CD4-positive, alpha-beta T cell (primary cell): ENCODE measurements at regions not wholly inside any gene's neighbourhood (a gene's known extent, or its start where the extent isn't known, plus 50 kb on each side); places are given as distances from the start of the nearest gene placed in this dataset.

Experiments used
- ATAC-seq: fragments of 200-7000 bp; cut with Tn5 transposase; one replicate; pipeline ENCODE4 v1.10.0; 2022; ENCODE audit warnings: mild to moderate bottlenecking; ENCODE audit not compliant: poor library complexity
- CTCF ChIA-PET: fragments of 350-600 bp; sonication (Branson Sonifier 250); formaldehyde crosslinking; loops from one replicate; lab custom pipeline; 2021; ENCODE audit warnings: antibody characterized with exemption, inconsistent platforms; lab: Charles Lee
- POLR2A ChIA-PET: fragments of 350-600 bp; sonication (Branson Sonifier 250); formaldehyde crosslinking; loops from one replicate; lab custom pipeline; 2021; ENCODE audit warnings: antibody characterized with exemption, inconsistent platforms; lab: Charles Lee
- DNase-seq, 14 experiments: peaks; one replicate each; pipeline ENCODE4 v3.0.0-alpha.2; 2013 to 2020; ENCODE audit warnings: mixed read lengths in 2 of 14
- H3K27ac ChIP-seq, 2 donors: one replicate each; pipeline versions ENCODE4 v1.5.1 to v1.7.0; 2013; ENCODE audit warnings: low read length in 2 of 2, low read depth in 1 of 2, mild to moderate bottlenecking in 1 of 2
- H3K27me3 ChIP-seq, 2 experiments: 1 replicate in 1 of 2; 2 replicates in 1 of 2; pipeline versions ENCODE4 v1.6.1 to v1.7.0; 2013; ENCODE audit warnings: low read length in 2 of 2, control low read depth in 1 of 2, mild to moderate bottlenecking in 1 of 2, moderate library complexity in 1 of 2; ENCODE audit not compliant: insufficient read depth in 2 of 2, control insufficient read depth in 1 of 2
- H3K36me3 ChIP-seq: one replicate; pipeline ENCODE4 v1.6.1; 2013; ENCODE audit warnings: low read length, control low read depth; ENCODE audit not compliant: insufficient read depth
- H3K4me1 ChIP-seq: one replicate; pipeline ENCODE4 v1.6.1; 2013; ENCODE audit warnings: low read length, control low read depth; ENCODE audit not compliant: insufficient read depth
- H3K4me3 ChIP-seq: one replicate; pipeline ENCODE4 v1.5.1; 2013; ENCODE audit warnings: mild to moderate bottlenecking, low read length, moderate library complexity
- H3K9me3 ChIP-seq, 2 experiments: 1 replicate in 1 of 2; 2 replicates in 1 of 2; pipeline versions ENCODE4 v1.6.1 to v1.7.0; 2013; ENCODE audit warnings: low read length in 2 of 2, mild to moderate bottlenecking in 2 of 2, control low read depth in 1 of 2, moderate library complexity in 1 of 2; ENCODE audit not compliant: control insufficient read depth in 1 of 2, insufficient read depth in 1 of 2
- H3K27ac Mint-ChIP-seq: one replicate; pipeline ENCODE4 v1.8.0; 2020; ENCODE audit warnings: mixed read lengths
- H3K27me3 Mint-ChIP-seq: one replicate; pipeline ENCODE4 v1.8.0; 2021; ENCODE audit warnings: mixed read lengths
- H3K36me3 Mint-ChIP-seq: one replicate; pipeline ENCODE4 v1.8.0; 2021; ENCODE audit warnings: low read depth, mixed read lengths
- H3K4me1 Mint-ChIP-seq: one replicate; pipeline ENCODE4 v1.8.0; 2021; ENCODE audit warnings: low read depth, mixed read lengths
- H3K4me3 Mint-ChIP-seq: one replicate; pipeline ENCODE4 v1.8.0; 2020; ENCODE audit warnings: mild to moderate bottlenecking, mixed read lengths
- H3K9me3 Mint-ChIP-seq: one replicate; pipeline ENCODE4 v1.8.0; 2020; ENCODE audit warnings: mixed read lengths
- intact Hi-C, 2 experiments: fragments of 100-400 bp; cut with DNase I in 1 of 2; cut with micrococcal nuclease in 1 of 2; formaldehyde crosslinking; loops; one replicate each; pipeline versions ENCODE4 v1.15.1 to v1.9.0; 2023 to 2025; cut with DNase I, micrococcal nuclease
- TF ChIP-seq, protein P1 (sequence below): fragments of 200-600 bp; IDR thresholded peaks from one replicate; pipeline ENCODE4 v1.8.0; 2022; ENCODE audit warnings: antibody characterized with exemption, mild to moderate bottlenecking

DNA sequence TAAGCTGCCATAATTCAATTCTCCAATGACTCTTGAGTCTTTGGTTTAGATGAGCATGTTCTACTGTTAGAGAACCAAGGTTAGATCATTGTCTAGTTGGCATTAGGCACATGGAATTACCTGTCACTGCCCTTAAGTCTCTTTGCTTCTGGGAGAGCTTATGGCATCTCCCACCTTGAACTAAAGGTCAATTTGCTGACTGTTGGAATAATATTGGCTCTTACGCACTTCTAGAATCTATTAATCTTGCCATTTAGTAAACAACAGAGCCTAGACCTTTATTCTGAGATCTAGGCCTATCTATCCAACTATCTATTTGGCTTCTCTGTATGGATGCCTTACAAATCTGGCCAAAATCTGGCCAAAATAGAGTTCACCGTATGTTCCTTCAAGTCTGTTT is 232.0 kb downstream of the STK31 start:
- intact Hi-C loops = no loop called here
- H3K27ac ChIP-seq = no peak overlapping the region
- peaks cover 0 to 4% of the 10 kb centered on the region in 2 experiments for H3K27me3 ChIP-seq
- no peak for DNase-seq
- Mint-ChIP-seq H3K36me3 (no peaks in the 10 kb centered on the region), H3K4me3 (no peak overlapping the region), H3K27ac (no peak overlapping the region), H3K9me3 (peaks cover 11% of the 10 kb centered on the region), H3K27me3 (peaks cover 42% of the 10 kb centered on the region), H3K4me1 (no peaks in the 10 kb centered on the region)
- H3K9me3 ChIP-seq = peaks cover 3 to 9% of the 10 kb centered on the region in 2 experiments
- H3K36me3 ChIP-seq = no peaks in the 10 kb centered on the region
- ATAC-seq = no peak
- CTCF ChIA-PET = no interaction called here
- TF ChIP-seq, protein P1, sequence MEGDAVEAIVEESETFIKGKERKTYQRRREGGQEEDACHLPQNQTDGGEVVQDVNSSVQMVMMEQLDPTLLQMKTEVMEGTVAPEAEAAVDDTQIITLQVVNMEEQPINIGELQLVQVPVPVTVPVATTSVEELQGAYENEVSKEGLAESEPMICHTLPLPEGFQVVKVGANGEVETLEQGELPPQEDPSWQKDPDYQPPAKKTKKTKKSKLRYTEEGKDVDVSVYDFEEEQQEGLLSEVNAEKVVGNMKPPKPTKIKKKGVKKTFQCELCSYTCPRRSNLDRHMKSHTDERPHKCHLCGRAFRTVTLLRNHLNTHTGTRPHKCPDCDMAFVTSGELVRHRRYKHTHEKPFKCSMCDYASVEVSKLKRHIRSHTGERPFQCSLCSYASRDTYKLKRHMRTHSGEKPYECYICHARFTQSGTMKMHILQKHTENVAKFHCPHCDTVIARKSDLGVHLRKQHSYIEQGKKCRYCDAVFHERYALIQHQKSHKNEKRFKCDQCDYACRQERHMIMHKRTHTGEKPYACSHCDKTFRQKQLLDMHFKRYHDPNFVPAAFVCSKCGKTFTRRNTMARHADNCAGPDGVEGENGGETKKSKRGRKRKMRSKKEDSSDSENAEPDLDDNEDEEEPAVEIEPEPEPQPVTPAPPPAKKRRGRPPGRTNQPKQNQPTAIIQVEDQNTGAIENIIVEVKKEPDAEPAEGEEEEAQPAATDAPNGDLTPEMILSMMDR = no peak
- POLR2A ChIA-PET = no interaction called here
- no peak overlapping the region for H3K4me3 ChIP-seq
- no peaks in the 10 kb centered on the region for H3K4me1 ChIP-seq

DNA sequence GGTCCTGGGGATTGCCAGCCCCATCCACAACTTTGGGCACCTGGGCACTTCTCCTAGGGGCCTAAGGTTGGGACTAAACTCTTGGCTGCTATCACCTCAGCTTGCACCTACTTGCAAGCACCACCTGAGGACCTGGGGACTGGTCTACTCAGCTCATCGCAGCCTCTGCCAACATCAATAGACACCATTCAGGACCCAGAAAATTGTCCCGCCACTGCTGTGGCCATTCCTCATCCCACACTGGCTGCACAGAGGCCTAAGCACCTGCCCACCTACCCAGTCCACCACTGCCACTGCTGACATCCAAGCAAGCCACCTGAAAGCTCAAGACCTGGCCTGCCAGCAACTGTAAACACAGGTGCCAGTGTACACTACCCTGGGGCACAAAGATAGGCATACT is 234.1 kb downstream of the STK31 start:
- H3K4me1 ChIP-seq = no peaks in the 10 kb centered on the region
- Mint-ChIP-seq H3K9me3 (peaks cover 11% of the 10 kb centered on the region), H3K4me1 (no peaks in the 10 kb centered on the region), H3K27me3 (peaks cover 42% of the 10 kb centered on the region), H3K27ac (no peak overlapping the region), H3K4me3 (no peak overlapping the region), H3K36me3 (no peaks in the 10 kb centered on the region)
- DNase-seq (no peak), ATAC-seq (no peak)
- intact Hi-C loops = no loop called here
- H3K27me3 ChIP-seq = peaks cover 0 to 4% of the 10 kb centered on the region in 2 experiments
- TF ChIP-seq, protein P1 = no peak
- no peak overlapping the region for H3K27ac ChIP-seq
- POLR2A ChIA-PET = no interaction called here
- H3K36me3 ChIP-seq = no peaks in the 10 kb centered on the region
- no peak overlapping the region for H3K4me3 ChIP-seq
- CTCF ChIA-PET = no interaction called here
- H3K9me3 ChIP-seq = peaks cover 3 to 9% of the 10 kb centered on the region in 2 experiments

DNA sequence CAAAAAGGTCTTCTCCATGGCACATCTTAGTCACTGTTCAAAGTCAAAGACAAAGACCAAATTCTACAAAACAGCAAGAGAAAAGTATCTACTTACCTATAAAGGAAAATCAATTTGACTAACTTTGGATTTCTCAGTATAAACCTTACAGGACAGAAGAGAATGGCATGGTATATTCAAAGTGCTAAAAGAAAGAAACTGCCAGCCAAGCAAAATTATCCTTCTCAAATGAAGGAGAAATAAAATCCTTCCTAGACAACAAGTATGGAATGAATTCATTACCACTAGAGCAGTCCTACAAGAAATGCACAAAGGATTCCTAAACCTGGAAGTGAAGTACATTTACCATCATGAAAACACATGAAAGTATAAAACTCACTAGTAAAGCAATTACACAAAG is 235.5 kb downstream of the STK31 start:
- no peak overlapping the region for H3K27ac ChIP-seq
- Mint-ChIP-seq H3K27me3 (peaks cover 36% of the 10 kb centered on the region), H3K4me1 (no peaks in the 10 kb centered on the region), H3K9me3 (peaks cover 11% of the 10 kb centered on the region), H3K4me3 (no peak overlapping the region), H3K36me3 (no peaks in the 10 kb centered on the region), H3K27ac (no peak overlapping the region)
- H3K27me3 ChIP-seq = peaks cover 0 to 4% of the 10 kb centered on the region in 2 experiments
- ATAC-seq (no peak), DNase-seq (no peak)
- TF ChIP-seq, protein P1 = no peak
- no peaks in the 10 kb centered on the region for H3K4me1 ChIP-seq
- ChIA-PET CTCF (no interaction called here), POLR2A (no interaction called here)
- H3K4me3 ChIP-seq = no peak overlapping the region
- peaks cover 3 to 9% of the 10 kb centered on the region in 2 experiments for H3K9me3 ChIP-seq
- intact Hi-C loops = no loop called here
- no peaks in the 10 kb centered on the region for H3K36me3 ChIP-seq
